HCT116 (cell line): ENCODE measurements at regions not wholly inside any gene's neighbourhood (a gene's known extent, or its start where the extent isn't known, plus 50 kb on each side); places are given as distances from the start of the nearest gene placed in this dataset.

ENCODE experiments used
- ATAC-seq: fragments of 200-7000 bp; cut with Tn5 transposase; 2 replicates; pipeline ENCODE4 v1.9.1; 2020; ENCODE audit warnings: mild to moderate bottlenecking, moderate library complexity
- BruUV-seq: library from RNA; stranded (reverse); fragments of 400-500 nt; replicated peaks from 2 replicates; lab custom pipeline; 2021; lab: Mats Ljungman, UMichigan
- CTCF ChIA-PET: fragments of 300-600 bp; sonication (Branson Sonifier 250); formaldehyde crosslinking; loops from one replicate; lab custom pipeline; 2021; ENCODE audit warnings: antibody characterized with exemption; lab: Charles Lee
- POLR2A ChIA-PET: fragments of 300-600, 350-600 bp; sonication (Branson Sonifier 250); formaldehyde crosslinking; loops from one replicate; lab custom pipeline; 2021; ENCODE audit warnings: antibody characterized with exemption; lab: Charles Lee
- RAD21 ChIA-PET, 2 experiments: fragments of 300-600 bp; sonication (Branson Sonifier 250); formaldehyde crosslinking; loops; one replicate each; lab custom pipeline; 2023; ENCODE audit warnings: low total read pairs in 2 of 2; ENCODE audit not compliant: uncharacterized antibody in 2 of 2, unreplicated experiment in 2 of 2, low non-redundant PET in 1 of 2; lab: Charles Lee
- DNase-seq: peaks from one replicate; pipeline ENCODE4 v3.0.0-alpha.2; 2010; ENCODE audit warnings: low read depth, low spot score
- H2AFZ ChIP-seq: fragments of 200-600 bp; shearing (Covaris generic), sonication (generic); 2 replicates; pipeline ENCODE4 v1.6.1; 2017; ENCODE audit warnings: low read depth, mixed run types, mixed read lengths, antibody characterized with exemption, low read length; ENCODE audit not compliant: poor library complexity, severe bottlenecking
- H3K27ac ChIP-seq: 2 replicates; pipeline ENCODE4 v1.5.1; 2012; ENCODE audit warnings: low read depth, low read length
- H3K27me3 ChIP-seq: fragments of 200-600 bp; sonication (generic); 2 replicates; pipeline ENCODE4 v1.6.1; 2016; ENCODE audit warnings: mixed run types, low read length, mixed read lengths; ENCODE audit not compliant: insufficient read depth
- H3K36me3 ChIP-seq, 2 experiments: fragments of 200-500 bp in 1 of 2; fragments of 200-600 bp in 1 of 2; sonication (Bioruptor generic) in 1 of 2; sonication (generic) in 1 of 2; 2 replicates each; pipeline versions ENCODE4 v1.5.1 to v1.6.1; 2014 to 2016; ENCODE audit warnings: low read length in 2 of 2, inconsistent platforms in 1 of 2, mixed read lengths in 1 of 2, mixed run types in 1 of 2; ENCODE audit not compliant: insufficient read depth in 2 of 2, control insufficient read depth in 1 of 2
- H3K4me1 ChIP-seq, 2 experiments: fragments of 200-600 bp in 1 of 2; sonication (generic) in 1 of 2; 2 replicates each; pipeline versions ENCODE4 v1.5.1 to v1.6.1; 2012 to 2017; ENCODE audit warnings: low read length in 2 of 2, inconsistent platforms in 1 of 2, mild to moderate bottlenecking in 1 of 2, mixed read lengths in 1 of 2, mixed run types in 1 of 2, moderate library complexity in 1 of 2; ENCODE audit not compliant: insufficient read depth in 2 of 2, control insufficient read depth in 1 of 2
- H3K4me2 ChIP-seq: fragments of 200-600 bp; sonication (generic); 2 replicates; pipeline ENCODE4 v1.6.1; 2017; ENCODE audit warnings: mixed run types, low read length, mixed read lengths
- H3K4me3 ChIP-seq, 2 experiments: fragments of 200-600 bp in 1 of 2; sonication (generic) in 1 of 2; replicated peaks in 1 of 2; 2 replicates each; pipeline ENCODE4 v1.5.1; 2011 to 2016; ENCODE audit warnings: low read length in 2 of 2, control low read depth in 1 of 2, low read depth in 1 of 2, mild to moderate bottlenecking in 1 of 2, mixed read lengths in 1 of 2, mixed run types in 1 of 2
- H3K79me2 ChIP-seq: fragments of 200-600 bp; sonication (generic); 2 replicates; pipeline ENCODE4 v1.6.1; 2017; ENCODE audit warnings: mild to moderate bottlenecking, mixed run types, low read length, moderate library complexity, mixed read lengths; ENCODE audit not compliant: insufficient read depth
- H3K9ac ChIP-seq: fragments of 200-600 bp; sonication (generic); 2 replicates; pipeline ENCODE4 v1.6.1; 2016; ENCODE audit warnings: low read length, mixed read lengths
- H3K9me2 ChIP-seq: fragments of 200-600 bp; sonication (generic), shearing (Covaris generic); 2 replicates; pipeline ENCODE4 v1.6.1; 2017; ENCODE audit warnings: mixed run types, mild to moderate bottlenecking, moderate library complexity; ENCODE audit not compliant: insufficient read depth
- H3K9me3 ChIP-seq, 2 experiments: fragments of 200-500 bp in 1 of 2; fragments of 200-600 bp in 1 of 2; sonication (Bioruptor generic) in 1 of 2; sonication (generic) in 1 of 2; 2 replicates each; pipeline ENCODE4 v1.6.1; 2014 to 2017; ENCODE audit warnings: low read length in 2 of 2, mixed read lengths in 2 of 2, inconsistent platforms in 1 of 2, low read depth in 1 of 2, mild to moderate bottlenecking in 1 of 2, mixed run types in 1 of 2, moderate library complexity in 1 of 2; ENCODE audit not compliant: control insufficient read depth in 1 of 2, insufficient read depth in 1 of 2
- H4K20me1 ChIP-seq: fragments of 200-600 bp; sonication (generic), shearing (Covaris generic); 2 replicates; pipeline ENCODE4 v1.6.1; 2017; ENCODE audit warnings: mixed run types, mild to moderate bottlenecking, moderate library complexity; ENCODE audit not compliant: insufficient read depth
- CEBPB ChIP-seq: IDR thresholded peaks from 2 replicates; pipeline ENCODE4 v1.6.1; 2012; ENCODE audit warnings: low read depth
- CTCF ChIP-seq, 3 experiments: fragments of 200-600 bp in 1 of 3; sonication (generic) in 1 of 3; IDR thresholded peaks in 2 of 3; conservative IDR thresholded peaks in 1 of 3; 2 replicates each; pipeline ENCODE4 v1.5.1; 2012 to 2017; ENCODE audit warnings: low read depth in 2 of 3, low read length in 2 of 3, antibody characterized with exemption in 1 of 3, borderline replicate concordance in 1 of 3, control low read depth in 1 of 3, mild to moderate bottlenecking in 1 of 3, mixed read lengths in 1 of 3, mixed run types in 1 of 3, moderate library complexity in 1 of 3; ENCODE audit not compliant: insufficient read depth in 1 of 3
- EGR1 ChIP-seq: IDR thresholded peaks from 2 replicates; pipeline ENCODE4 v1.6.1; 2012; ENCODE audit warnings: low read depth
- FOSL1 ChIP-seq: IDR thresholded peaks from 2 replicates; pipeline ENCODE4 v1.6.1; 2012; ENCODE audit warnings: low read depth
- JUND ChIP-seq: IDR thresholded peaks from 2 replicates; pipeline ENCODE4 v1.6.1; 2012
- POLR2A ChIP-seq: IDR thresholded peaks from 2 replicates; pipeline ENCODE4 v1.7.0; 2011; ENCODE audit warnings: borderline replicate concordance; ENCODE audit not compliant: insufficient read depth, insufficient read length; ENCODE audit errors: extremely low read depth
- POLR2AphosphoS5 ChIP-seq: IDR thresholded peaks from 2 replicates; pipeline ENCODE4 v1.6.1; 2011; ENCODE audit warnings: mild to moderate bottlenecking, low read depth, low read length, moderate library complexity
- RAD21 ChIP-seq: IDR thresholded peaks from 2 replicates; pipeline ENCODE4 v1.6.1; 2012; ENCODE audit warnings: low read depth, mild to moderate bottlenecking
- REST ChIP-seq: IDR thresholded peaks from 2 replicates; pipeline ENCODE4 v1.6.1; 2012; ENCODE audit warnings: low read depth
- SIN3A ChIP-seq: IDR thresholded peaks from 2 replicates; pipeline ENCODE4 v1.6.1; 2012; ENCODE audit warnings: low read depth
- TCF7L2 ChIP-seq: IDR thresholded peaks from 2 replicates; pipeline ENCODE4 v1.7.0; 2011; ENCODE audit warnings: borderline replicate concordance, inconsistent platforms; ENCODE audit not compliant: insufficient read depth, insufficient read length; ENCODE audit errors: extremely low read depth
- ZFX ChIP-seq: fragments of 450-650 bp; IDR thresholded peaks from 2 replicates; pipeline ENCODE4 v1.6.1; 2017
- intact Hi-C: fragments of 100-400 bp; cut with micrococcal nuclease; formaldehyde crosslinking; loops from 2 replicates; pipeline ENCODE4 v1.10.0; 2022

GRCh38 chr3:13135811-13136321 is 62.6 kb upstream of the IQSEC1 start:
- H3K9me3 ChIP-seq, result no peaks in the 10 kb centered on the region
- no peaks in the 10 kb centered on the region for H3K4me1 ChIP-seq
- H3K9me2 ChIP-seq, result no peaks in the 10 kb centered on the region
- DNase-seq (no peak), ATAC-seq (no peak)
- BruUV-seq, result no TSS peak
- CTCF ChIA-PET, result no interaction called here
- TF ChIP-seq JUND, result no peak
- no peak for TF ChIP-seq CTCF (IDR thresholded peaks at IDR 0.05 in 2 of 3, conservative IDR thresholded peaks at IDR 0.05 in 1 of 3; ENCODE audit: borderline replicate concordance in 1 of 3, insufficient read depth in 1 of 3, low read depth in 2 of 3, low read length in 2 of 3)
- no peak for TF ChIP-seq FOSL1
- TF ChIP-seq SIN3A, result no peak
- TF ChIP-seq CEBPB, result no peak
- no peak for TF ChIP-seq ZFX
- no peak for TF ChIP-seq RAD21
- no peak for TF ChIP-seq EGR1
- TF ChIP-seq REST, result no peak
- no peak for TF ChIP-seq POLR2A
- no peak for TF ChIP-seq TCF7L2
- no peak for TF ChIP-seq POLR2AphosphoS5
- H3K4me3 ChIP-seq, result no peak overlapping the region
- H3K36me3 ChIP-seq, result no peaks in the 10 kb centered on the region
- intact Hi-C loops, result no loop called here
- no peaks in the 10 kb centered on the region for H4K20me1 ChIP-seq
- no peak overlapping the region for H2AFZ ChIP-seq
- H3K9ac ChIP-seq, result no peak overlapping the region
- H3K79me2 ChIP-seq, result no peaks in the 10 kb centered on the region
- POLR2A ChIA-PET, result no interaction called here
- no peaks in the 10 kb centered on the region; the same call in 1 of the 2 replicates for H3K27me3 ChIP-seq
- H3K27ac ChIP-seq, result no peak overlapping the region
- RAD21 ChIA-PET, result no interaction called here
- H3K4me2 ChIP-seq, result no peak overlapping the region
